Stimulated activated CD4-positive, alpha-beta T cell treated with anti-CD3 and anti-CD28 coated beads, Interleukin-15, amount 100 ng/mL, for 24 hours (primary cell): ENCODE measurements at regions not wholly inside any gene's neighbourhood (a gene's known extent, or its start where the extent isn't known, plus 50 kb on each side); places are given as distances from the start of the nearest gene placed in this dataset.

ENCODE experiments used
- DNase-seq: peaks from one replicate; pipeline ENCODE4 v3.0.0-alpha.2; 2020

DNA sequence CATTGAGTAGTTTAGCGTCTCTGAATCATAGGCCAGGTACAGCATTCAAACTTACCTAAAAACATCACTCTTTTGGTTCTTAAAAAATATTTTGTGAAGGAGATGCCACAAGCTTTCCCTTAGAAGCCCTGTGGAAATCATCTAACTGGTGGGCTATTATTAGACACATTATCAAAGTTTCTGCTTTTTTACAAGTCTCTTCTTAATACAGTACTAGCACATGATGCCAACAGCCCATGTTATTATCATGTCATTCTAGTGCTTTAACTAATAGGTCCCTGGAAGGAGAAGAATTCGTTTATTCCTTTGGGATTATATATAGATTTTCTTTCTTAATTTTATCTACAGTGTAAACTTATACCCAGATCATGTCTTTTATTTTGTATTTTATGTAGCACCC is 146.0 kb upstream of the PTPRK start:
- DNase-seq: no peak

DNA sequence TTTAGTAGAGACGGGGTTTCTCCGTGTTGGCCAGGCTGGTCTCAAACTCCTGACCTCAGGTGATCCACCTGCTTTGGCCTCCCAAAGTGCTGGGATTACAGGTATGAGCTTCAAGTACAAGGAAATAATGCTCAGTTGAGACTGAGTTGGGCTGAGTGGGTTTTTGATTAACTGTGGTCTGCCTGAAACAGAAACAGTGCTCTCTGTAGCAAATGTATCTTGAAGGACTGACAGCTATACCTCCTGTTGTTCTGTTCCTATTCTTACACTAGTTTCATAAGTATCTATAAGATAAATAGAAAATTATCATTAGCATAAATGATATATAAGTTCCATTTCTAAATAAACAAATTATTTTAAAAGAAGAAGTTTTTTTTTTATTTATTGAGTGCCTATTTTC is 142.8 kb upstream of the PTPRK start:
- DNase-seq: no peak

DNA sequence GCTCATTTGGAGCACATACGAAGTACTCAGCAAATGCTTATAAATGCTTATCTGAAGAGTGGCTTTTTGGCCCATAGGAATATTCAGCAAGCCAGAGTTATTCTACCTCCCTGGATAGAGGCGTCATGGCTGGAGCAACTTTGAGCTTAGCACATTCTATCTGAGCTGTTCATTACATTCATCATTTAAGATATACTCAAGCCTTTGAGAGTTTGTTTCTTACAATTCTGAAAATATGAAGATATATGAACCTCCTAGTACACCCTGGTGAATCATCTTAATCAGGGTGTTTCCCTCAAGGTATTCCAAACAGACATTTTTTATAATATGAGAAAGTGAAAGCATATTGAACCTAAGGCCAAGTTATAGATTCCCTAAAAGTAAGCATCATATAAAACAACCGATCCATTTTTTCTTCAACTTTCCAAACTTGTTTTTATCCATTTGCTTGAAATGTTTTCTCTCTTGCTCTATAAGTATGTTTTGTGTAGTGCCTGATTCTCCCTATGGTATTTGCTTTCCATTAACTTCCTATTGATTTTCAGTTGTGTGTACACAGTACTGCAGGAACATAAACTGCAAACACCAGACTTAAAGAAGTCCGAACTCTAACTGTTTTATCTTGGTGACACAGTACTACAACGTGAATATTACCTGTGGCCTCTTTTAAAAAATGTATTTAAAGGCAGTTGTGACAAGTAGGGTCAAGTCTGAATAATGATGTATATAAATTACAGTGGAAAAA is 139.7 kb upstream of the PTPRK start:
- no peak for DNase-seq

DNA sequence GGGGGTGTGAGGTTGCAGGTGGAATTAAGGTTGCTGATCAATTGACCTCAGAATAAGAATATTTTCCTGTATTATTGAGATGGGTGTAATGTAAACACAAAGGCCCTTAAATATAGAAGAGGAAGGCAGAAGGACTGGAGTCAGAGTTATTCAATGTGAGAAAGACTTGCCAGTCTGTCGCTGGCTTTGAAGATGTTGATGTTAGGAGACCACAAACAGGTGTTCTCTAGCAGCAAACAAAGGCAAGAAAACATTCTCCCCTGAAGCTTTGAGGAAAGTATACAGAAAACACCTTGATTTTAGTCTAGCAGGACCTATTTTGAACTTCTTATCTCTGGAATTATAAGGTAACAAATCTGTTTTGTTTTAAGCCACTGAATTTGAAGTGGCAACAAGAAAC is 138.9 kb upstream of the PTPRK start:
- DNase-seq: no peak

DNA sequence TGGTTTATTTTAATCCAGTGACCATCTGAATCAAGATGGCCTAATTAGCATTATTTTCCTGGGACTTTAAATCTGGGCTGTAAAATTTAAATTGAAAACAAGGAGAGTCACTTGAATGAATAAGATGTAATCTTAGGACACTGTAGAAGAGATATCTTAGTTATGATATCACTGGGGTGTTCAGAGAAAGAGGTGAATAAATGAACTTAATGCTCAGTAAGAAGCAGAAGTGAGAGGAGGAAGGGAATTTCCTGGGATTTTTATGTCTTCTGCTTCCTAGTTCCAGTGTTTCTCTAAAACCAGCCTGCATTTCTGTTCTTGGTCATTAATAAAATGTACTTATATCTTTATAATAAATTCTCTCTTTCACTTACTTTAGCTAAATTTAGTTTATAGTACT is 136.8 kb upstream of the PTPRK start:
- no peak for DNase-seq

DNA sequence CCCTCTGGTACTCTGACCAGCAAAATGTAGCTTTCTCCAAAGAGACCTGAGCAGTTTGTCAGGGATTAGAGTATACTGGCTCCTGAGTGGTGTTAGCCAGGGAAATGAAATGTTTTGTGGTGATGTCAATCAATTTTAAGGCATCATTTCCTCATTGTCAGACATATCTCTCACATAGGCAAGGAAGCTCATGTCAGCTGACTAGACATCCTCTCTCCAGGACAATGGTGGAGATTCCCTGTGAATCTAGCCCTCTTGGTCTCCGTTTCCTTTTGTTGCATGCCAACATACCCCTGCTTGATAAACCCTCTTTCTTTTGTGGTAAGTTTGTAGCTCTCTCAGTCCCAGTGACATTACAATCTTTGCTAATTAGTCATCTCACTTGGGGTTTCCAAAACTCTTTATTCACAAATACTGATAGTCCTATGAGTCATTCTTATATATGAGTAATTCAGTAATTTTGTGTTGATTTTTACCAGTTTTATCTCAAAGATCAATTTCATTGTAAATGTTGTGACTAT is 135.6 kb upstream of the PTPRK start:
- DNase-seq: peak; percentile 19

DNA sequence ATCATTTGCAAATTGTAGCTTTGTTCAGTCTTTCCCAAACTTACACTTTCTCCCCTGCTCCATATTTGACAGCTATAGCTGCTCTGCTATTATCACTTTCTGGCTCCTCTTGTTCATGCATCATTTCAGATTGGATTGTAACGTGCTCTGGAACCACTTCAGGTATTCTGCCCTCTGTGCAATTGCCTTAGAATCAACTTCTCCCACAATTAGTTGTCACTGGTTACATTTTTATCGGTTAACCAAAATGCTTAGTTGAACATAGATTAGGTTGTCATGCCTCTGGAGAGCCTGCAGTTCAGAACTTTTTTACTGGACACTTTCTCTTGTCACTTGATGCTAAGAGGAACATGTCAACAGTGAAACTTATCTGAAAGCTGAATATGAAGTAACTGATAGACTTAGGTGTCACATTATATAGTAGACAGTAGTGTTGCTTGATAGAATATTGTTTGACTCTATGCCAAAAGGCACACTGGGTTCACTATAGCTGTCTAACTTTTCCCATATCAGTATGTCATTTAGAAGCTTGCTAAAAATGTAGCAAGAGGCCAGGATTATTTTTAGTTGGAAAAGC is 127.7 kb upstream of the PTPRK start:
- DNase-seq: no peak

DNA sequence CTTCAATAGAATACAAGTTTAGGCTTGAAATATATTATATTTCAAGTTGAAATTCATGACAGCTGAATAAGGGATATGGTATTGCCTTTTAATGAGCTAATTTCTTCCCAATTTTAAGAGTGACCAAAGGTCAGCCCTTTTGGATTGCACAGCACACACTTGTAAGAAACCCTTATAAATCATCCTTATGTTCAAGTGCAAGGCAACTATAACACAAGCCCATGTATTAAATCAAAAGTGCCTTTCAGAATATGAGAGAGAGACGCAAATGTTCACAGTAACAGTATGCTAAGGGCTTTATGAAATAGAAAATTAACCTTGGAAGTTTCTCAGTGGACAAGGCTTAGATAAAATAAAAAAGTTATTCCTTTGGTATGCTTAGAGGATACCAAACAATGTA is 121.7 kb upstream of the PTPRK start:
- DNase-seq: no peak

DNA sequence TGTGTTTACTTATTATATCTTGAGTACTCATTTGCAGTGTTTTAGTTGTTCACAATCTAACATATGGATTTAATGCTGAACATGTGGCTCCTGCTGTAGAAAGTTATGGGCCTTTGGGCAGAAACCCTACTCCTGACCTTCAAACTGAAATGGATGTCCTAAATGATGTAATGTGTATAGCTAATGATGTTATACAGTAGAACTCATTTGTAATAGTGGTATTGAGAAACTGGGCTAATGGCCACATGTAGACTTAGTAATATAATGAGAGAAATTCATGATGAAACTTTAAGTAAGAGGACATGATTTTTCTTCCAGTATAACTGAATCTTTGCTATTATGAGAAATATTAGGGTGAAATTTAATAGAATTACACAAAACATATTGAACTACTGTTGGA is 121.3 kb upstream of the PTPRK start:
- no peak for DNase-seq

DNA sequence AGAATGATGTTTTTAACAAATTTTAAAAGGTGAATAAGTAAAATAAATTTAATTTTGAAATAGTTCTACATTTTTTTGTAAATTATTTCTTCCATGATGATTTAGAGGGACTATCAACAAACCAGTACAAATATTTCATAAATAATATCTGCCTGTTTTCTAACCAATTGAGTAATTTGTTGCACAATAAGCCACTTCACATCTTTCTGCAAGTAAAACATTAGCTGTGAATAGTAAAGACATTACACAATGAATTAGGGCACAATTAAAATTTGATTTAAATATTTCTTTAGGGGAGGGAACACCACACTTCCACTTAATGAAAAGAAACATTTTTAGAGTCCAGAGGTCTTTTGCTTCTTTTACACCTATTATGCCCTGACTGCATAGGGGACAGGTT is 118.4 kb upstream of the PTPRK start:
- DNase-seq: no peak

DNA sequence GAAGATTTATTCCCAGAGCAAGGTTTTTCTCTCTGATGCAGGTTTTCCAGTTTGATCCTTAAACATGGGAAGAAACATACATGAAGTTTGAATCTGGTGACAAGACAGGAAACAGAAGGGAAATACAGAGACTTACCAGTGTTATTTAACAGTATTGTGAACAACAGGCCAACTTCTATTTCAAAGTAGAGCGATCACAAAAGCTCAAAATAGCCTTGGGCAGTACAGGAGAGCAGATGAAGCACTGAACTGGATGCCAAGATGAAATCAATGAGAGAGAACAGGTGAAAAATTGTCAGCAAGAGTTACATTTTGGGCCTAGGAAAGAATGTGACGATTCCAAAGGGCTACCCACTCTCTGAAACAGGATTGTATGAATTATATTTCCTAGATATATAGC is 114.8 kb upstream of the PTPRK start:
- DNase-seq: no peak

DNA sequence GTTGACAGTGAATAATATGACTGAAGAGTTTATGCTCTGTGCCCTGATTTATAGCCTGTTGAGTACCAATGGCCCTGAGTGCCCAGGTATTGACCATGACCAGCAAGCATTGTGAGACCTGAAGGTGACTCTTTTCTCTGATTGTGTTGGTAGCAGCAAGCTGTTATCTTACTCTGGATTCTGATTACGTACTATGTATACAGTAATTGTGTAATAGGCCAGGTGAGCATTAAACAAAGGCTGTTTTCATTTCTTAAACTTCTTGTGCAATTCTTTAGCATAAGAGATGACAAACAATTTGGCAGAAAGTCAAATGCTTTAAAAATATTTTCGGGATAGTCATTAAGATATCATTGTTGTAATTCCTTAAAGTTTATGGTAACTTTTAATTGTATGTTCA is 111.7 kb upstream of the PTPRK start:
- DNase-seq: no peak

DNA sequence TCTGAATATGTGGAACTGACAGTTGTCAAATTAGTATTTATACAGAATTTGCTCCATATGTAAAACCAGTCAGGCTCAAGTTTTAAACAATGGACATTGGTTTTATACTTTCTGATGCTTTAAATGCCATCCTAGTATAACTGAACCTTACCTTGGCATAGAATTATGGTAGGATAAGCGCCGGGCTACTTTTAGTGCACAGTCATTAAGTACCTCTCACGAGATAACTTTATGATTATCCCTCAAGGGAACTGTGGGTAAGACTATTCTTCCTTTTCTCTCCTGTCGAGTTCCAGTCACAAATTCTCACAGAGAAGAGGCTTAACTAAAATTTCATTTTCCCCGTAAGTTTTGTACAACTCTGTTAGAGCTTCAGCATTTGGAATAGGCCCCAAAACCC is 110.6 kb upstream of the PTPRK start:
- DNase-seq: no peak

DNA sequence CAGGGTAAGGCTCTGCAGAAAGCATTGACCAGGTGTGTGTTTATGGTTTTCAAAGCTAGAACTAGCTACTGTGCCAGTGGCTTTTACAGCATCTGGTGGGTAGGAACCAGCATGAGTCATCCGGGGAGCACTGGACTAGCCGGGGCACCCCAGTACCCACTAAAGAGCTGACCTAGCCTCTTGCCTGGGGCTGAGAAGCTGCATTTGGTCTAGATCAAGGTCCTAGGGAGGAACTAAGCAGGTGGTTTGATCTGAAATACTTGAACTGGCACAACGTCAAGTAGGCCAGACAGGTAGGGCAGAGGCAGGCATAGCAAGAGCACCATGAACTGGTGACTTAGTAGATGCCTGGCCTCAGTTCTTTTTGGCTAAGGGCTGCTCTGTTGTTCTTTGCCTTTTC is 109.8 kb upstream of the PTPRK start:
- no peak for DNase-seq

DNA sequence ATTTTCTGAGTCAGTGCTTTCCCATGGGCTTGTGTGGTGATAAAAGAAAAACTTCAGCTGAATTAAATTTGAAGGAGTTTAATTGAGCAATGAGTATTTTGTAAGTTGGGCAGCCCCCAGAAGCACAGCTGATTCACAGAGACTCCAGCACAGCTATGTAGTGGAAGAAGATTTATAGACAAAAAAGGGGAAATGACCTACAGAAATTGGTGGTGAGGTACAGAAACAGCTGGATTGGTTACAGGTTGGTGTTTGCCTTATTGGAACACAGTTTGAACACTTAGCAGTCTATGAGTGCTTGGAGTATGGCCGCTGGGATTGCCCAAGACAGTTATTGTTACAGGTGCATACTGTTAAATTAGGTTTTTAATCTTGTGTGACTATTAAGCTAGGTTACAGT is 96.9 kb upstream of the PTPRK start:
- DNase-seq: no peak

DNA sequence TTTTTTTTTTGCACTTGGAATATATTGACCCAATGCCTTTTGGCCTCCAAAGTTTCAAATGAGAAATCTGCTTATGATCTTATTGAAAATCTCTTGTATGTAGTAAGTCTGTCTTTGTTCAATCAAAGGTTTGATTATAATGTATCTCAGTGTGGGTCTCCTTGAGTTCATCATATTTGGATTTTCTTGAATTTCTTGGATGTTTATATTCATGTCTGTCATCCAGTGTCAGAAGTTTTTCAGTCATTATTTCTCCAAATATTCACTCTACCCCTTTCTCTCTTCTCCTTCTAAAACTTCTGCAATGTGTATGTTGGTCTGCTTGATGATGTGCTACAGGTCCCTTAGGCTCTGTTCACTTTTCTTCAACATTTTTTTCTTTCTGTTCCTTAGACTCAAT is 95.9 kb upstream of the PTPRK start:
- no peak for DNase-seq

DNA sequence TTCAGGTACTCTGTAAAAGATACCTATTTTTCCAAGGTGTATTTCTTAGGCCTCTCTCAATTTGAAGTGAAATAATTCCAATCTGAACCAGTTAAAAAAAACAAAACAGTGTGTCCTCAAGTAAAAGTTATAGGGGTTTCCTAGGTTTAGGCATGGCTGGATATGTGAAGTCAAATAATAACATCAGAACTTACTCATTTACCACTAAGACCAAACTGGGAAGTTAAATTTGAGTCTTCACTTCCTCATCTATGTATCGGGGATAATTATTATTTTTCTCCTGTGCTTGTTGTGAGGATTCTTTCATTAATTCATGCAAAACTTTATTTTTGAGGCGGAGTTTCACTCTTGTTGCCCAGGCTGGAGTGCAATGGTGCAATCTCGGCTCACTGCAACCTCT is 86.2 kb upstream of the PTPRK start:
- DNase-seq: no peak

DNA sequence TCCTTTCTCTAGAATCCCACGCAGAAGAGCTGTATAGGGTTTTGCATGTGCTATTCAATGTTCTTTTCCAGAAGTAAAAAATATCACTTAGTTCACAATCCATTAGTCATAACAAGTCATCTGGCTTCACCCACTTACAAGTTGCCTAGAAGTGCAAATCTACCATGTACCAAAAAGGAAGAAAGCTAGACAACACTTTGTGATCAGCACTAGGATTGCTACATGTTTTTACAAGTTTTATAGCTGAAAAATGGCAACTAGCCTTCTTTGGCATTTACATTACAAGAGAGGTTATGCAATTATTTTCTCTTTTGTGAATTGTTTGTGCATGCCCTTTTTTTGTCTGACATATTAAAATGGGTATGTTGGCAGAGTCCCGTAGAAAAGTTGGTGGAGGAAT is 85.6 kb upstream of the PTPRK start:
- DNase-seq: no peak

DNA sequence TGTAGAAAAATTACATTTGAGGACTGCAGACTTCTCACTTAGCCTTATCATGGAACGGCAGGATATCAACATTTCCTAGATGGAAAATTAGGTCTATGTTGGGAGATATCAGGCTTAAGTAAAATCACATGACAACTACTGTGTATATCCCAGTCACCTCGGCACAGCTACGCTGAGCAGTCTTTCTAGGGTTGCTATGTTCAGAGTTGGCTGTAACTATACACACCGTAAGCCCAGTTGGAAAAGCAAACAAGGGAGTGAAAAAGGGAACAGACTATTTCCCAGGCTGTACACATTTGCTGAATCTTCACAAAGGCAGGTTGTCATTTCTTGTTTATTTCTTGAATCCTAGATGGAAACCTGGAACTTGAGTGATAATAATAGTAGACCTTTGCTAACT is 80.7 kb upstream of the PTPRK start:
- no peak for DNase-seq

DNA sequence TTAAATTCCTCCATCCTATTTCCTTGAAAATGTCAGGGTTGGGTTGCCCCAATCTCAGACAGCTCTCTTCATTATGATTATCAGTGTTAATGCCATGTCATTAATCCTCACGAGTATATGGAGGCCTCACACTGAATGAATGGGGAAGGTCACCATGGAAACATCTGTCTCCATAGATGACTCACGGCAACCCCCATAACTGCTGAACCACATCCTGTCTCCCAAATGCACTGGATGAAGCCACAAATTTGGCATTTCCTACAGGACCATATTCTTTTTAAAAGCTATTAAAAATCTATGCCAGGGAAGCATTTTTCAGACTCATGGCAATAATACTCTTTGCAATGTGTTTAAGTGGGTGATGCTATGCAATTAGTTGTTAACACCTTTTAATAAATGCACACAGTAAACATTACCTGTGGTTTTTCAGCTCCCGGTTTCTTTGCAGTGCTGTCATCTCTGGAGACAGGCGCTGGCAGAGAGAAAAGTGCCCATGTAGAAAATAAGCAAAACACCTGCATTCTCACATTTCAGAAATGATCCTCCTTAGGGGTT is 80.1 kb upstream of the PTPRK start:
- no peak for DNase-seq

DNA sequence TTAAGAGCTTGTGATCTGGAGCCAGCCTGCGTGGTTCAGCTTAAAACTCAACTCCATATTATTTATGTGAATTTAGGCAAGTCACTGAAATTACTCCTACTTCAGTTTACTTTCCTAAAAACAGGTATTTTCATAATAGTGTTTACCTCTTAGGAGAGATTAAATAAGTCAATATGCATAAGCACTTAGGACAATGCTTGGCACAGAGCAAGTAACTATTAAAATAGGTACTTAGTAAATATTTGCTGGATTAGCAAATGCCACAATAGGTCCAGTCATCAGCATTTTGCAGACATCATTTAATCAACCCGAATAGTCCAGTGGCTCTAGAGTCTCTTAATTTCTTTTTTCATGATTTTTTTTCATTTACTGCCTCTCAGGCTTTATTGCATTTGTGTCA is 78.6 kb upstream of the PTPRK start:
- no peak for DNase-seq

DNA sequence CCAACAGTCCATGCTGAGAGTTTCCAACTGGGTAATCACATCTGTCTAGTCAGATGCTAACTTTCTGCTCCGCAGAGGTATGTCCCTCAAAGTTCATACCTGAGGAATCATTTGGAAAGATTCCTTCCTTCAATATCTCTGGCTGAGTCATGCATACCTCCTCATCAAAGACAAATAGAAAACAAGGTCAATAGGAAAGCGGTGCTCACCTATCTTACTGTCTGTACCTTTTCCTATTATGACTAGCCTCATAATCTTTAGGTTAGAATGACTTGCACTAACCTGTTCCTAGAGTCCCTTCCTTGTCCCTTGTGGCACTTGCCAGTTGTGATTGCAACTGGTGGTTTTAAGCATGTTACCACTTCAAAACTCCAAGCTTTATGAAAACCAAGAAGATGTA is 78.2 kb upstream of the PTPRK start:
- DNase-seq: no peak

DNA sequence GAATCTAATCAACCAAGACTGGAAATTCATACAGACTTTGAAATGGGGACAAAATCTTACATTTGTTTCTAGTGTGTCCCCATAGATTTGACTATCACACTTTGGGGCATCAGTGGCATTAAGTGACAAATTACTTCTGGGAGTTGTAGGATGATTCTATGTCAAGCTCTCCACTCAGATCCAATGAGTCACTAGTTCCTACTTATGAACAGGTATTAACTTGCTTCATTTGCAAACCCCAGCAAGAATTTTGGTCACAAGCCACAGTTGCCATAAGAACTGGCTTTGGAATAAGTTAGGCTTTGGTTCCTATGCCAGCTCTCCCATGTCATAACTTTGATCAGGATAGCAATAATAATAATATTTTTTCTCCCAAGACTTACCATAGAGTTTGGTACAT is 77.6 kb upstream of the PTPRK start:
- no peak for DNase-seq

DNA sequence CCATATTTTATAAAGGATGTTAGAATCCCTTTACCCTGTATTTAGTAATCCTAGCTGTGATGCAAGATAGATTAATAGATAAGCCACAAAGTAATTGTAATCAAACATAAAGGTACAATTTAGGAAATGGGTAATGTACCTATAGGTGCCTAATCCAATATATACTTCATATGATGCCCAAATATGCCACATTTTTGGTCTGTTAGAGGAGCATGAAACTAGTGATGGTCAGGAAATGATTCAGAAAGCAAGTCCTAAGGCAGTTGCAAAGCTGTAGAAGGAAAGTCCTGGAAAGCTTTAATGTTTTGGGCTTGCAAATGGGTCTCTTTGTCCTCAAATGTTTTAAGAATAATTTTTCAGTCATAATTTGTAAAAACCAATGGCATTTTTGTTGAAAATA is 76.6 kb upstream of the PTPRK start:
- no peak for DNase-seq

DNA sequence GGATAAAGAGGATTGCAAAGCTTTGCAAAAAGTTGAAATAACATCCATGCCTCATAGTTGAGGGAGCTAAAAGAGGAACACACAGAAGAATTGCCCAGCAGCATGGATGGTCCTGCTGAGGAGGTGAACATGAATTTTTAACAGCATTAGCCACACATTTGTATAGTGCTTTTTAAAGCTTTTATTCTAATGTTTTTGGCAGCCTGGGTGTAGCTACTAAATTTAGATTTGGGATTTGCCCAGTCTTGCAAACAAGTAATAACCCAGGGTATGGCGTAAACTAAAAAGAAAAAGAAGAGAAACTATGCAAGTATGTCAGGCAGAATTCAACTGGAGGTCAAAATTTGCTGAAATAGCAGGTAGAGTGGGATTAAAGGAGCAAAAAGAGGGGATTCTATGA is 75.1 kb upstream of the PTPRK start:
- DNase-seq: no peak
